Activated CD4-positive, alpha-beta T cell treated with anti-CD3 and anti-CD28 coated beads, Interleukin-2, amount 10 ng/mL, durations not matched to agents 24 days and 14 days (primary cell): ENCODE measurements at regions not wholly inside any gene's neighbourhood (a gene's known extent, or its start where the extent isn't known, plus 50 kb on each side); places are given as distances from the start of the nearest gene placed in this dataset.

Experiments used
- DNase-seq: peaks from one replicate; pipeline ENCODE4 v3.0.0; 2022
- H3K27ac Mint-ChIP-seq: one replicate; pipeline ENCODE4 v1.8.0; 2022; ENCODE audit warnings: mild to moderate bottlenecking, mixed read lengths
- H3K27me3 Mint-ChIP-seq: one replicate; pipeline ENCODE4 v1.8.0; 2022; ENCODE audit warnings: mixed read lengths
- H3K36me3 Mint-ChIP-seq: one replicate; pipeline ENCODE4 v1.8.0; 2022; ENCODE audit warnings: low read depth, mild to moderate bottlenecking, mixed read lengths
- H3K4me1 Mint-ChIP-seq: one replicate; pipeline ENCODE4 v1.8.0; 2021; ENCODE audit warnings: mixed read lengths
- H3K4me3 Mint-ChIP-seq: one replicate; pipeline ENCODE4 v1.8.0; 2022; ENCODE audit warnings: mild to moderate bottlenecking, moderate library complexity, mixed read lengths
- H3K9me3 Mint-ChIP-seq: one replicate; pipeline ENCODE4 v1.8.0; 2021; ENCODE audit warnings: mixed read lengths
- intact Hi-C: fragments of 100-400 bp; cut with micrococcal nuclease; formaldehyde crosslinking; loops from one replicate; pipeline ENCODE4 v1.15.1; 2023

DNA sequence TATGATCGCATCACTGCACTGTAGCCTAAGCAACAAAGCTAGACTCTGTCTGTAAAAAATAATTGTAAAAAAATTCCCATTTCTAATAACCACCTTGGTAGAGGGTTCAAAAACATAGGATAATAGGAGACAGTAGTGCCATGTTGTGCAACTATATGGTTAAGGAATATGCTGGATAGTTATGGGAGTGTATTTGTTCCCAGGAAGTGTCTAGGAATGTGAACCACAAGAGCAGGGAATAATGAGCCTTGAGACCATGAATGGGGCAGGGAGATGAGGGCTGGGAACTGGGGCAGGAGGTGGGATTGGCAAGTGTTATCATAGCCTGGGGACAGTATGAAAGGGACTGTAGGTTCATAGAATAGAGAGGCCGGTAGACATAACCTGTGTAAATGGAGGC, 50.4 kb downstream of the RUSC2 start:
- Mint-ChIP-seq H3K27ac (no peak overlapping the region), H3K27me3 (peaks cover 3% of the 10 kb centered on the region), H3K4me1 (no peaks in the 10 kb centered on the region), H3K36me3 (no peaks in the 10 kb centered on the region), H3K9me3 (peaks cover 4% of the 10 kb centered on the region), H3K4me3 (no peak overlapping the region)
- DNase-seq = no peak
- intact Hi-C loops = no loop called here

DNA sequence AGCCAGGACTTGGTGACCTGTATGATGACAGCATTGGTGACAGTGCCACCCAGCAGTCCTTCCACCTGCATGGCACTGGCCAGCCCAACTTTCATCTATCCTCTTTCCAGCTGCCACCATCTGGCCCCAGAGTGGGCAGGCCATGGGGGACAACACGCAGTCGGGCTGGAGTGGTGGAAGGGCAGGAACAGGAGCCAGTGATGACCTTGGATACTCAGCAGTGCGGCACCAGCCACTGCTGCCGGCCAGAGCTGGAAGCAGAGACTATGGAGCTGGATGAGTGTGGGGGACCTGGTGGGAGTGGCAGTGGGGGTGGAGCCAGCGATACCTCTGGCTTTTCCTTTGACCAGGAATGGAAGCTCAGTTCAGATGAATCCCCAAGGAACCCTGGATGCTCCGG, 56.9 kb downstream of the RUSC2 start:
- Mint-ChIP-seq H3K4me3 (no peak overlapping the region), H3K4me1 (no peaks in the 10 kb centered on the region), H3K27me3 (peaks cover 3% of the 10 kb centered on the region), H3K9me3 (no peaks in the 10 kb centered on the region), H3K36me3 (no peaks in the 10 kb centered on the region), H3K27ac (no peak overlapping the region)
- intact Hi-C loops = no loop called here
- DNase-seq = no peak

DNA sequence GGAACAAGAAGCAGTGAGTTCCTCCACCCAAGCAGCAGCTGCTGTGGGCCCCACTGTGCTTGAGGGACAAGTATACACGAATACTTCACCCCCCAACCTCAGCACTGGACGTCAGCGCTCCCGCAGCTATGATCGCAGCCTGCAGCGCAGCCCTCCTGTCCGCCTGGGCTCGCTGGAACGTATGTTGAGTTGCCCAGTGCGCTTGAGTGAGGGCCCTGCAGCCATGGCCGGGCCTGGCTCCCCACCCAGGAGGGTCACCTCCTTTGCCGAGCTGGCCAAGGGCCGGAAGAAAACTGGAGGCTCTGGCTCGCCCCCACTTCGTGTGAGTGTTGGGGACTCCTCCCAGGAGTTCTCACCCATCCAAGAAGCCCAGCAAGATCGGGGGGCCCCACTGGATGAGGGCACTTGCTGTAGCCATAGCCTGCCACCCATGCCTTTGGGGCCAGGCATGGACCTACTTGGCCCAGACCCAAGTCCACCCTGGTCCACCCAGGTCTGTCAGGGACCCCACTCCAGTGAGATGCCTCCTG, 57.1 kb upstream of the TESK1 start:
- no peaks in the 10 kb centered on the region for H3K27me3 Mint-ChIP-seq
- no peak overlapping the region for H3K27ac Mint-ChIP-seq
- no peaks in the 10 kb centered on the region for H3K9me3 Mint-ChIP-seq
- DNase-seq = no peak
- intact Hi-C loops = no loop called here
- no peaks in the 10 kb centered on the region for H3K4me1 Mint-ChIP-seq
- no peak overlapping the region for H3K4me3 Mint-ChIP-seq
- no peaks in the 10 kb centered on the region for H3K36me3 Mint-ChIP-seq

DNA sequence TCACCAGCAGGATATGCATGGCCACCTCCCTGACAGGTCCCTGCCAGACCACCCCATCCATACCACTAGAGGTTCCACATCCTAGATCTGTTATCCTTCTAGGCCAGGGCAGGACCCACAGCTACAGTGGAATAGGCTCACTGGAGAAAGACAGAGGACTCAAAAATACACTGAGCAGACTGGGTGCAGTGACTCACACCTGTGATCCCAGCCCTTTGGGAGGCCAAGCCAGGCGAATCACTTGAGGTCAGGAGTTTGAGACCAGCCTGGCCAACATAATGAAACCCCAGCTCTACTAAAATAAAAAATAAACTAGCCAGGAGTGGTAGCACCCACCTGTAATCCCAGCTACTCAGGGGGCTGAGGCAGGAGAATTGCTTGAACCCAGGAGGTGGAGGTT, 56.5 kb upstream of the TESK1 start:
- no peaks in the 10 kb centered on the region for H3K27me3 Mint-ChIP-seq
- no peak overlapping the region for H3K27ac Mint-ChIP-seq
- H3K4me1 Mint-ChIP-seq = no peaks in the 10 kb centered on the region
- H3K9me3 Mint-ChIP-seq = no peaks in the 10 kb centered on the region
- DNase-seq = no peak
- intact Hi-C loops = no loop called here
- no peak overlapping the region for H3K4me3 Mint-ChIP-seq
- H3K36me3 Mint-ChIP-seq = no peaks in the 10 kb centered on the region

DNA sequence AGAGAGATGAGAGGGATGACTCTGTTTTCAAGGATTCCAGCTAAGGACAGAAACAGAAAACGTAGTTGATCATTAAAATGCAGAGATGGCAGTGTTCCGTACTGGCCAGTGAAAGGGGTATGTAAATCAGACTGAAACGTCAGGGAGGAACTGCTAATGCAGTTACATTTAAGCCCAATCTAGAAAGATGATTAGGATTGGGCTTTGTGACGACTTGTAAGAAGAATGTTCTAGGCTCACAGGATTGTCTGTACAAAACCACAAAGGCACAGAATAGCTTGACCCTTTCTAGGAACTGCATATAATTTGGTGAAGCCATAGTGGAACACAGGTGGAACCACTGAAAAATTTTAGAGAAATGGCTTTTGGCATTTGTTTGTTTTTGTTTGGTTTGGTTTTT, 55.6 kb upstream of the TESK1 start:
- no peaks in the 10 kb centered on the region for H3K4me1 Mint-ChIP-seq
- H3K4me3 Mint-ChIP-seq = no peak overlapping the region
- H3K27me3 Mint-ChIP-seq = no peaks in the 10 kb centered on the region
- no peaks in the 10 kb centered on the region for H3K36me3 Mint-ChIP-seq
- H3K27ac Mint-ChIP-seq = no peak overlapping the region
- DNase-seq = no peak
- no peaks in the 10 kb centered on the region for H3K9me3 Mint-ChIP-seq
- intact Hi-C loops = no loop called here

DNA sequence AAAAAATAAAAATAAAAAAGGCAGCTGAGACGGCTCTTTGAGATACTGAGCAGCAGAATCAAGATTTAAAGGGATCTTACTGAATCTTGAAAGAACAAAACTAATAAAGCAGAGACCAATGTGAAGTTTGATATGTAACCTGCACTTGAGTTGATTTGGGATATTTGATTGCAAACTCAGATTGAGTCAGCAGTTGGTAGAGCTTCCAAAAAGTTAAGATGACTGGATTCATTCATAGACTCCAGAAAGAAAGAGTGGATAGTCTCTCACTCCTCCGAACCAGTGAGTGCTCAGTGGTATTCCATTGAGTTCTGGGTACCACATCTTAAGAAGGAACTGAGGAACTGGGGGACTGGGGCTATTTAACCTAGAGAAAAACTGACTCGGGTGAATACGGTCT, 52.7 kb upstream of the TESK1 start:
- H3K4me3 Mint-ChIP-seq = no peak overlapping the region
- no peak for DNase-seq
- intact Hi-C loops = no loop called here
- no peaks in the 10 kb centered on the region for H3K27me3 Mint-ChIP-seq
- H3K27ac Mint-ChIP-seq = no peak overlapping the region
- no peaks in the 10 kb centered on the region for H3K36me3 Mint-ChIP-seq
- H3K9me3 Mint-ChIP-seq = no peaks in the 10 kb centered on the region
- H3K4me1 Mint-ChIP-seq = no peaks in the 10 kb centered on the region

DNA sequence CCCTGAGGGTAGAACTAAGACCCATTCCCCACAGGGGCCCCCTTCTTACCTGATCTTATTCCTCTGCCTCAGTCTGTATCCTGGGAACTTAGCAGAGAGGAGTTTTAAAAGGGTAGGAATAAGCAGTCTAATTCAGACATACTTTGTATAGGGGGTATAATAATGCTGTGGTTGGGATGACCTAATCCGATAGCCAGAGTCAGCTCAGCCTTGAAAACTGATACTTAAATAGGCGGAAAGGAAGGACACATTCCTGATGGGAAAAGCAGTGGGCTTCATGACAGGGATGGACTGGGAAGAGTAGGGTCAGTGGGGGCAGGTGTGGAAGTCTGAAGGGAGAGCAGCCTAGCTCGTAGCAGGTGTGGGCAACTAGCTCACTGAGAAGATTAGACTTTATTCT, 52.2 kb upstream of the TESK1 start:
- intact Hi-C loops = no loop called here
- H3K9me3 Mint-ChIP-seq = no peaks in the 10 kb centered on the region
- H3K4me3 Mint-ChIP-seq = no peak overlapping the region
- no peaks in the 10 kb centered on the region for H3K27me3 Mint-ChIP-seq
- no peak for DNase-seq
- no peaks in the 10 kb centered on the region for H3K36me3 Mint-ChIP-seq
- no peaks in the 10 kb centered on the region for H3K4me1 Mint-ChIP-seq
- no peak overlapping the region for H3K27ac Mint-ChIP-seq

DNA sequence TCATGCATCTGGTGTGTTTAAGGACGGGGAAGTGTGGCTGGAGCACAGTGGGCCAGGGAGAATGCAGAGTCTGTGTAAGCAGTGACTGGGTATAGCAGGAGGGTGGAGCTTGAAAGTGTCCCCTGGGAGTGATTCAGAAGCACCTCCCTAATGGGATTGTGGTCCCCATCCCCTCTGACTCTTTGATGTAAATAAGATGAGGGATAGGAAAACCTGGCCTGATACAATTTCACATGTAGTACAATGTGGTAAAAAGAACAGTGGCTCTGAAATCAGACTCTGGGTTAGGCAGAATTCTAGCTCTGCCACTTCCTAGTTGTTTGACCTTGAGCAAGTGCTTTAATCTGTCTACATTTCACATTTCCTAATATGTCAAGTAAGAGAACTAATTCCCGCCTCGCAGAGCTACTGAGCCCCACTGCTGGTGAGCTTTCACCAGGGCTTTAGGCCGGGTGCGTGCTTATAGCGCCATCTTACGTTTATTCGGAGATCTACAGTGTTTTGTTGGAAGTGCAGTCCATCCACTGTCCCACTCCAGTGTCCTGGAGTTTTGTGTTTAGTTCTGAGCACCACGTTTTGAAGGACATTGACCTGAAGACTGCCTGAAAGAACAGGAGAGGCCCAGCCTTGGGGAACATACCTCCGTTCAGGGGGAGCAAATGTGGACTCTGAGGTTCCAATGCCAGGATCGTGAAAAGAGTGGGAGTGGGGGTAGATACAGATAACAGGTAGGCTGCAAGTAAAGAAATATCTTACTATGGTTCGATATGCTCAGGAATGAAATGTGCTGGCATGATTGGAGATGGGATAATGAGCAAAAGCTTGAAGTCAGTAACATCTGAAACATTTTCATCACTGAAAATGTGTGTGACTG, 51.2 kb upstream of the TESK1 start:
- DNase-seq = peak; percentile 83
- intact Hi-C loops = loop anchor here (1.0 kb wide), 2 partner anchors 73 to 438 kb away; no protein-coding TSS in a partner anchor
- no peaks in the 10 kb centered on the region for H3K9me3 Mint-ChIP-seq

DNA sequence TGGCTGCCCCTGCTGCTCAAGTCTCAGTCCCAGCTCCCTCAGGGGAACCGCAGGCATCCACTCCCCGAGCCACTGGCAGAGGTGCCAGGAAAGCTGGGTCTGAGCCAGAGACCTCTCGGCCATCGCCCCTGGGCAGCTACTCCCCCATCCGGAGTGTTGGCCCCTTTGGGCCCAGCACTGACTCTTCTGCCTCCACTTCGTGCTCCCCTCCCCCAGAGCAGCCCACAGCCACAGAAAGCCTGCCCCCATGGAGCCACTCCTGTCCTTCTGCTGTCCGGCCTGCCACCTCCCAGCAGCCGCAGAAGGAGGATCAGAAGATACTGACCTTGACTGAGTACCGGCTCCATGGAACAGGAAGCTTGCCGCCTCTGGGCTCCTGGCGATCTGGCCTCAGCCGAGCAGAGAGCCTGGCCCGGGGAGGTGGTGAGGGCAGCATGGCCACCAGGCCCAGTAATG, 49.8 kb upstream of the TESK1 start:
- no peaks in the 10 kb centered on the region for H3K9me3 Mint-ChIP-seq

More for the DNA sequence above, 51.2 kb upstream of the TESK1 start:
- Mint-ChIP-seq H3K27me3 (no peaks in the 10 kb centered on the region), H3K4me1 (no peaks in the 10 kb centered on the region), H3K4me3 (no peak overlapping the region), H3K27ac (no peak overlapping the region), H3K36me3 (no peaks in the 10 kb centered on the region)

More for the DNA sequence above, 49.8 kb upstream of the TESK1 start:
- H3K27me3 Mint-ChIP-seq = no peaks in the 10 kb centered on the region
- intact Hi-C loops = no loop called here
- H3K27ac Mint-ChIP-seq = no peak overlapping the region
- H3K36me3 Mint-ChIP-seq = no peaks in the 10 kb centered on the region
- no peaks in the 10 kb centered on the region for H3K4me1 Mint-ChIP-seq
- no peak overlapping the region for H3K4me3 Mint-ChIP-seq
- DNase-seq = no peak
